ENCODE measurements at regions not wholly inside any gene's neighbourhood (a gene's known extent, or its start where the extent isn't known, plus 50 kb on each side); places are given as distances from the start of the nearest gene placed in this dataset.
"Not testable (repeated sequence)": the region's sequence is repeated elsewhere in the genome, so short reads cannot be mapped to it uniquely, and the experiment has no call there.

- Histone ChIP-seq H3K4me3 (ENCODE audit: low read length) (no peak overlapping the region), H3K9me3 (ENCODE audit: control insufficient read depth, insufficient read depth, low read length) (no peaks in the 10 kb centered on the region), H3K4me1 (ENCODE audit: control insufficient read depth, insufficient read depth, low read length) (no peaks in the 10 kb centered on the region), H3K27me3 (ENCODE audit: control insufficient read depth, insufficient read depth, low read length) (no peaks in the 10 kb centered on the region), H3K36me3 (ENCODE audit: control insufficient read depth, insufficient read depth, low read length) (no peaks in the 10 kb centered on the region), H3K27ac (ENCODE audit: low read length) (no peak overlapping the region)
- no peak for DNase-seq (ENCODE audit: low read depth, low spot score)
Measured at GRCh38 chr12:43255522-43256111, 296.4 kb downstream of the ADAMTS20 start.

GRCh38 chr12:43252585-43252984 lies 299.4 kb downstream of the ADAMTS20 start:
- no peaks in the 10 kb centered on the region for H3K27me3 ChIP-seq (ENCODE audit: control insufficient read depth, insufficient read depth, low read length)
- no peak overlapping the region for H3K4me3 ChIP-seq (ENCODE audit: low read length)
- no peaks in the 10 kb centered on the region for H3K9me3 ChIP-seq (ENCODE audit: control insufficient read depth, insufficient read depth, low read length)
- no peak for DNase-seq (ENCODE audit: low read depth, low spot score)
- no peak overlapping the region for H3K27ac ChIP-seq (ENCODE audit: low read length)
- WGBS (ENCODE audit: insufficient coverage, insufficient read length) = no CpG with 5 or more reads among the region's 1 CpG
- H3K36me3 ChIP-seq (ENCODE audit: control insufficient read depth, insufficient read depth, low read length) = no peaks in the 10 kb centered on the region
- H3K4me1 ChIP-seq (ENCODE audit: control insufficient read depth, insufficient read depth, low read length) = no peaks in the 10 kb centered on the region

GRCh38 chr12:43245947-43246346 lies 306.1 kb downstream of the ADAMTS20 start:
- no peaks in the 10 kb centered on the region for H3K4me1 ChIP-seq (ENCODE audit: control insufficient read depth, insufficient read depth, low read length)
- no peak overlapping the region for H3K4me3 ChIP-seq (ENCODE audit: low read length)
- no CpG with 5 or more reads among the region's 3 CpGs for WGBS (ENCODE audit: insufficient coverage, insufficient read length)

GRCh38 chr12:43241986-43242385 lies 310.0 kb downstream of the ADAMTS20 start:
- no peak for DNase-seq (ENCODE audit: low read depth, low spot score)
- no peak overlapping the region for H3K4me3 ChIP-seq (ENCODE audit: low read length)
- H3K9me3 ChIP-seq (ENCODE audit: control insufficient read depth, insufficient read depth, low read length) = no peaks in the 10 kb centered on the region
- H3K4me1 ChIP-seq (ENCODE audit: control insufficient read depth, insufficient read depth, low read length) = no peaks in the 10 kb centered on the region
- no peaks in the 10 kb centered on the region for H3K27me3 ChIP-seq (ENCODE audit: control insufficient read depth, insufficient read depth, low read length)
- H3K27ac ChIP-seq (ENCODE audit: low read length) = no peak overlapping the region
- H3K36me3 ChIP-seq (ENCODE audit: control insufficient read depth, insufficient read depth, low read length) = no peaks in the 10 kb centered on the region
- no CpG with 5 or more reads among the region's 2 CpGs for WGBS (ENCODE audit: insufficient coverage, insufficient read length)

More at GRCh38 chr12:43245947-43246346, 306.1 kb downstream of the ADAMTS20 start:
- no peaks in the 10 kb centered on the region for H3K9me3 ChIP-seq (ENCODE audit: control insufficient read depth, insufficient read depth, low read length)
- no peak for DNase-seq (ENCODE audit: low read depth, low spot score)
- H3K36me3 ChIP-seq (ENCODE audit: control insufficient read depth, insufficient read depth, low read length) = no peaks in the 10 kb centered on the region
- H3K27ac ChIP-seq (ENCODE audit: low read length) = no peak overlapping the region
- H3K27me3 ChIP-seq (ENCODE audit: control insufficient read depth, insufficient read depth, low read length) = no peaks in the 10 kb centered on the region

GRCh38 chr12:43238281-43238680 lies 313.7 kb downstream of the ADAMTS20 start:
- Histone ChIP-seq H3K27me3 (ENCODE audit: control insufficient read depth, insufficient read depth, low read length) (no peaks in the 10 kb centered on the region), H3K36me3 (ENCODE audit: control insufficient read depth, insufficient read depth, low read length) (no peaks in the 10 kb centered on the region), H3K9me3 (ENCODE audit: control insufficient read depth, insufficient read depth, low read length) (no peaks in the 10 kb centered on the region), H3K4me3 (ENCODE audit: low read length) (no peak overlapping the region), H3K27ac (ENCODE audit: low read length) (no peak overlapping the region), H3K4me1 (ENCODE audit: control insufficient read depth, insufficient read depth, low read length) (no peaks in the 10 kb centered on the region)
- DNase-seq (ENCODE audit: low read depth, low spot score) = no peak

- no peak overlapping the region for H3K27ac ChIP-seq (ENCODE audit: low read length)
- no peak overlapping the region for H3K4me3 ChIP-seq (ENCODE audit: low read length)
- DNase-seq (ENCODE audit: low read depth, low spot score) = no peak
- no CpG with 5 or more reads among the region's 3 CpGs for WGBS (ENCODE audit: insufficient coverage, insufficient read length)
- no peaks in the 10 kb centered on the region for H3K9me3 ChIP-seq (ENCODE audit: control insufficient read depth, insufficient read depth, low read length)
- H3K36me3 ChIP-seq (ENCODE audit: control insufficient read depth, insufficient read depth, low read length) = no peaks in the 10 kb centered on the region
- H3K27me3 ChIP-seq (ENCODE audit: control insufficient read depth, insufficient read depth, low read length) = no peaks in the 10 kb centered on the region
- H3K4me1 ChIP-seq (ENCODE audit: control insufficient read depth, insufficient read depth, low read length) = no peaks in the 10 kb centered on the region
Measured at GRCh38 chr12:43237238-43237879, 314.6 kb downstream of the ADAMTS20 start.

- DNase-seq (ENCODE audit: low read depth, low spot score) = no peak
- Histone ChIP-seq H3K27me3 (ENCODE audit: control insufficient read depth, insufficient read depth, low read length) (no peaks in the 10 kb centered on the region), H3K36me3 (ENCODE audit: control insufficient read depth, insufficient read depth, low read length) (no peaks in the 10 kb centered on the region), H3K27ac (ENCODE audit: low read length) (no peak overlapping the region), H3K4me3 (ENCODE audit: low read length) (no peak overlapping the region), H3K9me3 (ENCODE audit: control insufficient read depth, insufficient read depth, low read length) (no peaks in the 10 kb centered on the region), H3K4me1 (ENCODE audit: control insufficient read depth, insufficient read depth, low read length) (no peaks in the 10 kb centered on the region)
- WGBS (ENCODE audit: insufficient coverage, insufficient read length) = no CpG with 5 or more reads among the region's 1 CpG
Measured at GRCh38 chr12:43235721-43236120, 316.3 kb downstream of the ADAMTS20 start.

- Histone ChIP-seq H3K4me3 (ENCODE audit: low read length) (no peak overlapping the region), H3K27me3 (ENCODE audit: control insufficient read depth, insufficient read depth, low read length) (no peaks in the 10 kb centered on the region), H3K36me3 (ENCODE audit: control insufficient read depth, insufficient read depth, low read length) (no peaks in the 10 kb centered on the region), H3K27ac (ENCODE audit: low read length) (no peak overlapping the region), H3K9me3 (ENCODE audit: control insufficient read depth, insufficient read depth, low read length) (no peaks in the 10 kb centered on the region), H3K4me1 (ENCODE audit: control insufficient read depth, insufficient read depth, low read length) (no peaks in the 10 kb centered on the region)
- DNase-seq (ENCODE audit: low read depth, low spot score) = no peak
- no CpG with 5 or more reads among the region's 2 CpGs for WGBS (ENCODE audit: insufficient coverage, insufficient read length)
Measured at GRCh38 chr12:43233861-43234260, 318.1 kb downstream of the ADAMTS20 start.

GRCh38 chr12:43226151-43226550 lies 325.9 kb downstream of the ADAMTS20 start:
- no CpG with 5 or more reads among the region's 2 CpGs for WGBS (ENCODE audit: insufficient coverage, insufficient read length)
- H3K9me3 ChIP-seq (ENCODE audit: control insufficient read depth, insufficient read depth, low read length) = no peaks in the 10 kb centered on the region
- no peaks in the 10 kb centered on the region for H3K27me3 ChIP-seq (ENCODE audit: control insufficient read depth, insufficient read depth, low read length)
- no peak overlapping the region for H3K4me3 ChIP-seq (ENCODE audit: low read length)
- no peak overlapping the region for H3K27ac ChIP-seq (ENCODE audit: low read length)
- H3K4me1 ChIP-seq (ENCODE audit: control insufficient read depth, insufficient read depth, low read length) = no peaks in the 10 kb centered on the region
- H3K36me3 ChIP-seq (ENCODE audit: control insufficient read depth, insufficient read depth, low read length) = no peaks in the 10 kb centered on the region
- no peak for DNase-seq (ENCODE audit: low read depth, low spot score)

- not testable (repeated sequence) for H3K36me3 ChIP-seq (ENCODE audit: control insufficient read depth, insufficient read depth, low read length); H3K4me1 ChIP-seq (ENCODE audit: control insufficient read depth, insufficient read depth, low read length); H3K27ac ChIP-seq (ENCODE audit: low read length); DNase-seq (ENCODE audit: low read depth, low spot score); H3K9me3 ChIP-seq (ENCODE audit: control insufficient read depth, insufficient read depth, low read length); H3K4me3 ChIP-seq (ENCODE audit: low read length); H3K27me3 ChIP-seq (ENCODE audit: control insufficient read depth, insufficient read depth, low read length)
- no CpG with 5 or more reads among the region's 36 CpGs for WGBS (ENCODE audit: insufficient coverage, insufficient read length)
Measured at GRCh38 chr12:43224190-43224805, 327.7 kb downstream of the ADAMTS20 start.

GRCh38 chr12:43222796-43223195 lies 329.2 kb downstream of the ADAMTS20 start:
- no peak for DNase-seq (ENCODE audit: low read depth, low spot score)
- no CpG with 5 or more reads among the region's 3 CpGs for WGBS (ENCODE audit: insufficient coverage, insufficient read length)
- no peaks in the 10 kb centered on the region for H3K9me3 ChIP-seq (ENCODE audit: control insufficient read depth, insufficient read depth, low read length)

More at GRCh38 chr12:43222796-43223195, 329.2 kb downstream of the ADAMTS20 start:
- Histone ChIP-seq H3K4me1 (ENCODE audit: control insufficient read depth, insufficient read depth, low read length) (no peaks in the 10 kb centered on the region), H3K36me3 (ENCODE audit: control insufficient read depth, insufficient read depth, low read length) (no peaks in the 10 kb centered on the region), H3K27ac (ENCODE audit: low read length) (no peak overlapping the region), H3K27me3 (ENCODE audit: control insufficient read depth, insufficient read depth, low read length) (no peaks in the 10 kb centered on the region), H3K4me3 (ENCODE audit: low read length) (no peak overlapping the region)
